NCI-H2107 treated with DMSO at 0.1 percent for 48 hours (cell line): ENCODE measurements at regions not wholly inside any gene's neighbourhood (a gene's known extent, or its start where the extent isn't known, plus 50 kb on each side); places are given as distances from the start of the nearest gene placed in this dataset.

ENCODE experiments used
- DNase-seq: peaks from one replicate; lab custom pipeline; 2025; ENCODE audit not compliant: unreplicated experiment; lab: John Stamatoyannopoulos, UW

GRCh38 chr5:77948476-77948875 lies 172.3 kb upstream of the TBCA start:
- no peak for DNase-seq

- DNase-seq, result peak; percentile 28
Observed at GRCh38 chr5:77947041-77947428, 170.9 kb upstream of the TBCA start.

- peak; percentile 31 for DNase-seq
Observed at GRCh38 chr5:77946381-77947040, 170.4 kb upstream of the TBCA start.

GRCh38 chr5:77945874-77946273 lies 169.7 kb upstream of the TBCA start:
- DNase-seq, result no peak

- DNase-seq, result no peak
Observed at GRCh38 chr5:77944757-77945340, 168.7 kb upstream of the TBCA start.

- no peak for DNase-seq
Observed at GRCh38 chr5:77943851-77944250, 167.7 kb upstream of the TBCA start.

- DNase-seq, result no peak
Observed at GRCh38 chr5:77942578-77943239, 166.6 kb upstream of the TBCA start.

- DNase-seq, result no peak
Observed at GRCh38 chr5:77937015-77937908, 161.1 kb upstream of the TBCA start.

GRCh38 chr5:77936365-77936693 lies 160.2 kb upstream of the TBCA start:
- DNase-seq, result no peak

GRCh38 chr5:77935506-77936364 lies 159.6 kb upstream of the TBCA start:
- DNase-seq, result no peak

GRCh38 chr5:77928776-77929300 lies 152.7 kb upstream of the TBCA start:
- no peak for DNase-seq

- DNase-seq, result no peak
Observed at GRCh38 chr5:77926337-77926736, 150.2 kb upstream of the TBCA start.

GRCh38 chr5:77925503-77925902 lies 149.4 kb upstream of the TBCA start:
- no peak for DNase-seq

GRCh38 chr5:77924081-77924480 lies 147.9 kb upstream of the TBCA start:
- DNase-seq, result peak; percentile 73

GRCh38 chr5:77923666-77924065 lies 147.5 kb upstream of the TBCA start:
- no peak for DNase-seq

GRCh38 chr5:77921094-77921768 lies 145.1 kb upstream of the TBCA start:
- no peak for DNase-seq

GRCh38 chr5:77920359-77921058 lies 144.4 kb upstream of the TBCA start:
- no peak for DNase-seq

- DNase-seq, result no peak
Observed at GRCh38 chr5:77915346-77915745, 139.2 kb upstream of the TBCA start.

- no peak for DNase-seq
Observed at GRCh38 chr5:77912721-77913120, 136.6 kb upstream of the TBCA start.
